LHCN-M2 (cell line): ENCODE measurements at regions not wholly inside any gene's neighbourhood (a gene's known extent, or its start where the extent isn't known, plus 50 kb on each side); places are given as distances from the start of the nearest gene placed in this dataset.

Source experiments
- DNase-seq: peaks from one replicate; pipeline ENCODE4 v3.0.0-alpha.2; 2012; ENCODE audit warnings: low read depth

DNA sequence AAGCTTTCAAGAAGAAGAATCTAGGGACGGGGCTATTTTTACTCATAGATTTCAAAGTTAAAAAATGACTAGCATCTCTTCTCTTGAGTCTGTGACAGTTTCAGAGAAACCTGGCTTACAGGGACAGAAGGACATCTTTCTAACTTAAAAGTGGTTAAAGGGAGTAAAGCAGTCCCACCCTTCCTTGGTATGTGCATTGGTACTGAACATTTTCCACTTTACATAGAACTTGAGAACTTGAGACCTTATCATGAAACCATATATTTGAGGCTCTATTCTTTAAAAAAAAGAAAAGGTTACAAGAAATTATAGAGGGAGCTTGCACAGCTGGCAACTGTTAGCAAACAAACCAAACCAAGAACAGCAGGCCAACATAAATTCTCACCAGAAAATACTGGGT is 73.4 kb upstream of the GAREM1 start:
- no peak for DNase-seq

DNA sequence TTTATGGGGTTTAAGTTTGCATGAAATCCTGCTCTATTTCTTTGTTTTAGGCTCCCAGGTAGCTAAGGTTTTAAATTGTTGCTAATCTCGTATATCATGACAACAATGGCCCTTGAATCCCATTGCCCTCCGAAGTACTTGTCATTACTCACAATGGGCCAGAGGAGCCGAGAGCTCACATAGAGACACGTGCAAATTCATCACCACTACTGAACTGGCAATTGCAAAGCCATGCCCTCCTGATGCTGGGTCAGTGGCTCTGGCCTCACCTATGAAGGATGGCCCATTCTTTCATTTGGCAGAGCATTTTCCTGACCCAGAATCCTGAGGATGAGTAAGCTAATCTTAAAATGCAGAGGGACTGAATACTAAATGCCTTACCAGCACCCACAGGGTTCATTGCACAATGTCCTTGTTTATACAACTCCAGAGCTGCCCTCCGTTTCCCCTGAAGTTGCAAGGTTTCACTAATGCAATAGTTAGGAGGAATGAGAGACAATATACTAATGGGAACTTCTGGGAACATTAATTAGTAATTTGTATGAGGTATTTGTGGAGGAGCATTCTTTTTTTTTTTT is 71.6 kb upstream of the GAREM1 start:
- DNase-seq: no peak

DNA sequence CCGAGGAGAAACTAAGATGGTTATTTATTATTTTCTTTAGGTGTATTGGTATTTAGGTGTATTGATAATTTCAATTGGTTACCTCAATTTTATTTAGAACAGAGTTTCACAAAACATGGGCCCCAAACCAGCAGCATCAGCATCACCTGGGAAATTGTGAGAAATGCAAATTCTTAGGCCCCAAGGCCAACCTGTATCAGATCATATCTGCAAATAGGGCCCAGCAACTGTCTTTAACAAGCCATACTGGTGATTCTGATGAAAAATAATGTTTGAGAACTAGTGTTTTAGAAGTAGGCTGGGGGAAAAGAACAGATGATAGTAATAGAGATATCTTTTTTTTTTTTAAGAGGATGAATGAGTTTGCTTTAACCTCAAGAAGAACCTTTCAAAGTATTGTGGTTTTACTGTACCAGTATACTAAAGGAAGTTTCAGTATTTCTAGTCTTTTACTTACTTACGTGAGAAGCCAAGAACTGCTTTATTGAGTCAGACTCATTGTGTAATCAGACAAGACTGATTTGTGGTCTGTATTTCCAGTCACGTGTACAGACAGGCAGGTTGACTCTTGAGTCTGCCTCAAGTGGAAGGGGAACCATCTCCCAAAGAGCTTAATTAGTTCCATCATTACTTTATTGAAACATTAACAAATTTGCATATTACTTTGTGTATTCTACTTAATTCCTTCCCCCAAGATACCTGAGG is 60.4 kb upstream of the GAREM1 start:
- peak; percentile 32 for DNase-seq

DNA sequence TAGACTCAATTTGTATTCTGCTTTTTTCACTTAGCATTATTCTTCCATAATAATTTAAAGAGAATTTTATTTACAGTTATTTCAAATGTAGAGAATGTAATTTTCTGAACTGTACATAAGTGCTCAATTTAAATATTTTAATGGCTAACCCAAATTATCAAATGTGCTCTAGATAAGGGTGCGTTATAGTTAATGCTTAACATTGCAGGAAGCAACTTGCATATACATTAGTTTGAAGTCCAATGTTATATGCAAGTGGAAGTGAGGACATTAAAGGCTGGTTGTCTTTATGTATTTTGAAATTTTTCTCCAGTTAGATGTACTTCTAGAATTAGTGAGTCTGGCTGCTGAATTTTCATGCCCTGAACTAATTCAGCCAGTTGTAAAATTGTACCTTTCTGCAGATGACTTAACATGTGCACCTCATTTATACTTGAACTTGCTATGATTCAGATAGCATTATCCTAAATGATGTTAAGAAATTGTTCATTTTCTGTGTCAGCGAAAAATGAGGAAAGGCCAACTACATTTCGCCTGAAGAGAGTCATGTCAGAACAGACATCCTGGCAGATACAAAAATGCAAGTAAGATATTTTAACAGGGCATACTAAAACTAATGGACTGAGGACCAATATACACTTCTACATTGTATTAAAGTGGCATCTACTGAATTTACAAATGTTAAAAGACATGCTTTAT is 59.2 kb upstream of the GAREM1 start:
- no peak for DNase-seq

DNA sequence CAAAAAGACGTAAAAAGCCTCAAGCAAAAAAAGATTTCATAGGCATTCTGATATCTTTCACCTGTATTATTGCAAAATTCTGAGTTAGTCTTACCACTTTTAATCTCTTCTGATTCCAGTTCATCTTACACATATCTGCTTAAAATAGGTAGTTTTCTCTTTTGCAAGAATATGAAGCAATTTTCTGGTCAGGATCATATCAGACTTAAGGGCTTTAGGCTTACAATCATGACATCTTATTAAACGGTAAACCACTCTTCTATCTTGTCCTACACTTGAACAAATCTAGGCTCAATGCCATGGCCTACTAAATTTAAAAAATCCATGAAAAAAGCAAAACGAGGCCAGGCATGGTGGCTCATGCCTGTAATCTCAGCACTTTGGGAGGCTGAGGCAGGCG is 50.1 kb upstream of the GAREM1 start:
- no peak for DNase-seq
